Activated T-cell treated with anti-CD3 and anti-CD28 coated beads, Interleukin-2, amount 50 U/mL, for 72 hours (primary cell): ENCODE measurements at regions not wholly inside any gene's neighbourhood (a gene's known extent, or its start where the extent isn't known, plus 50 kb on each side); places are given as distances from the start of the nearest gene placed in this dataset.

ENCODE experiments used
- ATAC-seq, 2 donors: fragments of 150-1000 bp; cut with Tn5 transposase; replicated peaks in 1 of 2; 2 replicates each; pipeline ENCODE4 v1.10.0; 2021; ENCODE audit warnings: moderate library complexity in 2 of 2, mild to moderate bottlenecking in 1 of 2
- DNase-seq, 2 donors: peaks; one replicate each; pipeline ENCODE4 v3.0.0; 2021 to 2022; ENCODE audit warnings: mixed read lengths in 1 of 2
- H3K27ac Mint-ChIP-seq: one replicate; pipeline ENCODE4 v1.8.0; 2022; ENCODE audit warnings: mild to moderate bottlenecking, moderate library complexity, mixed read lengths
- H3K27me3 Mint-ChIP-seq: one replicate; pipeline ENCODE4 v1.8.0; 2022; ENCODE audit warnings: low read depth, mixed read lengths
- H3K36me3 Mint-ChIP-seq, 2 donors: one replicate each; pipeline ENCODE4 v1.8.0; 2022; ENCODE audit warnings: mixed read lengths in 2 of 2, mild to moderate bottlenecking in 1 of 2; ENCODE audit not compliant: insufficient read depth in 2 of 2
- H3K4me1 Mint-ChIP-seq: one replicate; pipeline ENCODE4 v1.8.0; 2022; ENCODE audit warnings: low read depth, mixed read lengths
- H3K4me3 Mint-ChIP-seq, 2 donors: one replicate each; pipeline ENCODE4 v1.8.0; 2022; ENCODE audit warnings: mild to moderate bottlenecking in 2 of 2, mixed read lengths in 2 of 2, moderate library complexity in 2 of 2
- H3K9me3 Mint-ChIP-seq, 2 donors: one replicate each; pipeline ENCODE4 v1.8.0; 2022; ENCODE audit warnings: mixed read lengths in 2 of 2

DNA sequence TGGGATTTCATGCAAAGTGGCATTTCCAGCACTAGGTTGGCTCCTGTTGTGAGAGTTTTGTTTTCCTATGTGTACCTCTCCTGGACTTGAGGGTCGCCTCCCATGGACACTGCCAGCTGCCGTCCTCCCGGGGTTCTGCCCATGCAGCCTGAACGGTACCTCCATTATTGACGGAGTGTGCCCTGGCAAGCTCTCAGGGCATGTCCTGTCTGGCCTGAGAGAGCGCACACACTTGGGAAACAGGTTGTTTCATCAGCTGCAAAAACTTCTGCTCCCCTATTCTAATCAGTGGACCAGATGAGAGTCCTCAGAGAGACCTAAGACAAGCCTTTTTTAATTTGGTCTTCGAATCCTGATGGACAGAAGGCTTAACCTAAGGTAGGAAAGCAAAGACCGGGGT lies 56.6 kb upstream of the HOPX start:
- no peaks in the 10 kb centered on the region for H3K27me3 Mint-ChIP-seq
- peaks cover 0 to 1% of the 10 kb centered on the region in 2 donors for H3K36me3 Mint-ChIP-seq
- ATAC-seq = no peak
- H3K9me3 Mint-ChIP-seq = peaks cover 0 to 6% of the 10 kb centered on the region in 2 donors
- DNase-seq = no peak
- H3K4me1 Mint-ChIP-seq = no peaks in the 10 kb centered on the region
- H3K4me3 Mint-ChIP-seq = no peak overlapping the region
- H3K27ac Mint-ChIP-seq = no peak overlapping the region

DNA sequence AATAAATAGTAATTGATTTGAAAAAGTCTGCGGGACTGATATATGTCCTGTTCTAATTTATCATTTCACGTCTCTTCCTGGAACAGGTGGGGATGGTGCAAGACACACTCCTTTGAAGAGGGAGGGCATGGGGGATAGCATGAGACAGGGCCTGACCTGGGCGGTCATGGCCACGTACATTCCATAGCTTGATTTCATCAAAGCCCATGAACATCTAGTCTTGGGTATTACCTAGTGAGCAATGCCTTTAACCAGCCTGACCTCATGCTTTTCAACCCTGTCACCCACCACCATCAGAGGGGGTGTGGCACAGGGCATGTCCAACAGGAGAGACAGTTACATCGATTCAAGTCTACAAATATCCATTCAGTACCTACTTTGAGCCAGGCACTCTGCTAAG lies 52.3 kb upstream of the HOPX start:
- ATAC-seq = no peak
- Mint-ChIP-seq H3K4me1 (no peaks in the 10 kb centered on the region), H3K4me3 (no peak overlapping the region), H3K36me3 (peaks cover 0 to 1% of the 10 kb centered on the region in 2 donors), H3K27me3 (no peaks in the 10 kb centered on the region), H3K9me3 (peaks cover 0 to 3% of the 10 kb centered on the region in 2 donors), H3K27ac (no peak overlapping the region)
- DNase-seq = no peak

DNA sequence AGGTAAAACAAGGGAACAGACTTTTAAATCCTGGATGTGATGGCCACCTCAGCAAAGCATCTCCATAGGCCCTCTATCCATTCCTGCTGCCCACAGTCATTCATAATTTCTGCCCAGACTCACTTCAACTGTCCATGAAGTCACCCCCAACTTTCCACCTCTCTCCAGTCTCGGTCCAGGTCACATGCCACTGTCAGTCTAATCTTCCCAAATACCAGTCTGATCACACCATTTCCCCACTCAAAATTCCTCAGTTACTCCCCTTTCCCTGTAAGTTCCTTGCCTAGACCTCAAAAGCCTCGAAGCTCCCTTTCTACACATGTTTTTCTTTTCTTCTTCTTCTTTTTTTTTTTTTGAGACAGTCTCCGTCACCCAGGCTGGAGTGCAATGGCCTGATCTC lies 51.2 kb upstream of the HOPX start:
- no peak for ATAC-seq
- no peak for DNase-seq
- Mint-ChIP-seq H3K36me3 (peaks cover 0 to 1% of the 10 kb centered on the region in 2 donors), H3K9me3 (no peaks in the 10 kb centered on the region), H3K27me3 (peaks cover 6% of the 10 kb centered on the region), H3K27ac (no peak overlapping the region), H3K4me3 (no peak overlapping the region), H3K4me1 (no peaks in the 10 kb centered on the region)

DNA sequence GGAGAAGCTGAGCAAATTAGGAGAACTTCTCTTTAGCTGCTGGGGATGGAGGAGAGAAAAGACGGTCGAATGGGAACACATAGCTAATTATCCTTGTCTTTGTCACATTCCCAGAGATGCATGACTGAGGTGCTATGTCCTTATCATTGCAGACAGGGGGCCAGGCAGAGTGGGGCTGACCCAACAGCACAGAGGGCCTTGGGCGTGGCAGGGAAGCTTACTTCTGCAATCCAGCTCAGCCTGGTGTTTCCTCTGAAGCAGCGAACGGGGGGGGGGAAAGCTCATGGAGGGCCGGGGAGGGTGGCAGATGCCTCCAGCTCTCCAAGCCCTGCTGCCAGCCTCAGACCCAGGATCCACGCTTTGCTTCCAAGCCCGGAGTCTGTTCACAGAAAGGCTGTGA lies 50.8 kb upstream of the HOPX start:
- DNase-seq (no peak), ATAC-seq (no peak)
- Mint-ChIP-seq H3K36me3 (peaks cover 0 to 1% of the 10 kb centered on the region in 2 donors), H3K9me3 (no peaks in the 10 kb centered on the region), H3K4me3 (no peak overlapping the region), H3K27me3 (peaks cover 10% of the 10 kb centered on the region), H3K27ac (no peak overlapping the region), H3K4me1 (no peaks in the 10 kb centered on the region)
